ENCODE measurements at regions not wholly inside any gene's neighbourhood (a gene's known extent, or its start where the extent isn't known, plus 50 kb on each side); places are given as distances from the start of the nearest gene placed in this dataset.

DNA sequence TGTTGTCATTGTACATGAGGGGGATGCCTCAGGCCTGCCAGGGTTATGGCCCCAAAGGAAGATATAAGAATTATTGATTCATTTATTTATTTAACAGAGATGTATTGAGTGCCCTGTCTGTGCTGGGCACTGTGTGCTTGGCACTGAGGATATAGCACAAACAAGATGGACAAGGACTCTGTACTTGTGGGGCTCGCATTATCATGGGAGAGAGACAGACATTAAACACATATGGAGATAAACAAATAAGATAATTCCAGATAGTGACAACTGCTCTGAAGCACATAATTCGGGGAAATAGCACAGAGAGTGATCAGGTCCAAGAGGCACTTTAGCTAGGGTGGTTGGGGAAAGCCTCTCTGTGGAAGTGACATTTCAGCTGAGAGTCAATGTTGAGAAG, 119.8 kb upstream of the ARHGAP20 start (continued):
- TF ChIP-seq MYC (IDR thresholded peaks at IDR 0.05; ENCODE audit: insufficient read depth, insufficient read length, insufficient replicate concordance, low read length, severe bottlenecking), result no peak
- TF ChIP-seq, protein P1, sequence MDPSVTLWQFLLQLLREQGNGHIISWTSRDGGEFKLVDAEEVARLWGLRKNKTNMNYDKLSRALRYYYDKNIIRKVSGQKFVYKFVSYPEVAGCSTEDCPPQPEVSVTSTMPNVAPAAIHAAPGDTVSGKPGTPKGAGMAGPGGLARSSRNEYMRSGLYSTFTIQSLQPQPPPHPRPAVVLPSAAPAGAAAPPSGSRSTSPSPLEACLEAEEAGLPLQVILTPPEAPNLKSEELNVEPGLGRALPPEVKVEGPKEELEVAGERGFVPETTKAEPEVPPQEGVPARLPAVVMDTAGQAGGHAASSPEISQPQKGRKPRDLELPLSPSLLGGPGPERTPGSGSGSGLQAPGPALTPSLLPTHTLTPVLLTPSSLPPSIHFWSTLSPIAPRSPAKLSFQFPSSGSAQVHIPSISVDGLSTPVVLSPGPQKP (IDR thresholded peaks at IDR 0.05; ENCODE audit: low read depth, low read length), result no peak
- TF ChIP-seq, protein P2, sequence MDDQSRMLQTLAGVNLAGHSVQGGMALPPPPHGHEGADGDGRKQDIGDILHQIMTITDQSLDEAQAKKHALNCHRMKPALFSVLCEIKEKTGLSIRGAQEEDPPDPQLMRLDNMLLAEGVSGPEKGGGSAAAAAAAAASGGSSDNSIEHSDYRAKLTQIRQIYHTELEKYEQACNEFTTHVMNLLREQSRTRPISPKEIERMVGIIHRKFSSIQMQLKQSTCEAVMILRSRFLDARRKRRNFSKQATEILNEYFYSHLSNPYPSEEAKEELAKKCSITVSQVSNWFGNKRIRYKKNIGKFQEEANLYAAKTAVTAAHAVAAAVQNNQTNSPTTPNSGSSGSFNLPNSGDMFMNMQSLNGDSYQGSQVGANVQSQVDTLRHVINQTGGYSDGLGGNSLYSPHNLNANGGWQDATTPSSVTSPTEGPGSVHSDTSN (IDR thresholded peaks at IDR 0.05; ENCODE audit: insufficient replicate concordance, low read depth, low read length), result no peak
- TF ChIP-seq, protein P3, sequence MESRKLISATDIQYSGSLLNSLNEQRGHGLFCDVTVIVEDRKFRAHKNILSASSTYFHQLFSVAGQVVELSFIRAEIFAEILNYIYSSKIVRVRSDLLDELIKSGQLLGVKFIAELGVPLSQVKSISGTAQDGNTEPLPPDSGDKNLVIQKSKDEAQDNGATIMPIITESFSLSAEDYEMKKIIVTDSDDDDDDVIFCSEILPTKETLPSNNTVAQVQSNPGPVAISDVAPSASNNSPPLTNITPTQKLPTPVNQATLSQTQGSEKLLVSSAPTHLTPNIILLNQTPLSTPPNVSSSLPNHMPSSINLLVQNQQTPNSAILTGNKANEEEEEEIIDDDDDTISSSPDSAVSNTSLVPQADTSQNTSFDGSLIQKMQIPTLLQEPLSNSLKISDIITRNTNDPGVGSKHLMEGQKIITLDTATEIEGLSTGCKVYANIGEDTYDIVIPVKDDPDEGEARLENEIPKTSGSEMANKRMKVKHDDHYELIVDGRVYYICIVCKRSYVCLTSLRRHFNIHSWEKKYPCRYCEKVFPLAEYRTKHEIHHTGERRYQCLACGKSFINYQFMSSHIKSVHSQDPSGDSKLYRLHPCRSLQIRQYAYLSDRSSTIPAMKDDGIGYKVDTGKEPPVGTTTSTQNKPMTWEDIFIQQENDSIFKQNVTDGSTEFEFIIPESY (IDR thresholded peaks at IDR 0.05), result no peak
- TF ChIP-seq IKZF1 (conservative IDR thresholded peaks at IDR 0.05), result no peak
- TF ChIP-seq SP1 (IDR thresholded peaks at IDR 0.05; ENCODE audit: low read depth, low read length), result no peak
- TF ChIP-seq NR2C1 (IDR thresholded peaks at IDR 0.05), result no peak
- no peak for TF ChIP-seq BACH1 (IDR thresholded peaks at IDR 0.05; ENCODE audit: borderline replicate concordance)
- no peak for TF ChIP-seq TAF1 (IDR thresholded peaks at IDR 0.05; ENCODE audit: borderline replicate concordance, low read depth, low read length)

DNA sequence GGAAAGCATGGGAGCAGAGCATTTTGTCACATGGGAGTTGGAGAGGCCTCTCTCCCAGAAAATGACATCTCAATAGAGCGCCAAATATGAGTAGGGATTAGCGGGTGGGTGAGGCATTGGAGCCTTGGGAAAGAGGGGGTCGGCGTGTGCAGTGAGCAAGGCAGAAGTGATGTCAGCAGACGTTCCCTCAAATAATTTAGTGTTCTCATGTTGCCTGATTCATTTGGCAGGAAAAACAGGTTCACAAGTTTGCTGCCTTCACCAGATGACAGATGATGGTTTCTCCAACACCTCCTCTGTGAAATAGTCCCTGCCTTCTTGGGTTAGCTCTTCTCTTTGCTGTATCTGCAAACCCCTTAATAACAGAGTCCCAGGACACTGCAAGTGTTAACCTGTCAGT, 118.5 kb upstream of the ARHGAP20 start:
- Histone ChIP-seq H3K4me1 (ENCODE audit: control insufficient read depth, insufficient read depth, low read length) (no peaks in the 10 kb centered on the region), H3K27me3 (replicated peaks in 1 of 2; ENCODE audit: control insufficient read depth in 2 of 2, insufficient read depth in 2 of 2, low read length in 1 of 2) (no peaks in the 10 kb centered on the region; a peak in 1 of 4 replicates), H3K4me2 (ENCODE audit: control insufficient read depth, insufficient read depth) (no peak overlapping the region), H3K27ac (ENCODE audit: control insufficient read depth, insufficient read depth) (no peak overlapping the region), H3K4me3 (no peak overlapping the region), H3K9ac (ENCODE audit: control insufficient read depth, insufficient read depth, low read length) (no peak overlapping the region), H3K36me3 (ENCODE audit: control insufficient read depth in 2 of 2, insufficient read depth in 2 of 2, low read length in 1 of 2) (no peaks in the 10 kb centered on the region), H2AFZ (ENCODE audit: control insufficient read depth, low read depth, low read length) (no peak overlapping the region), H3K79me2 (ENCODE audit: control insufficient read depth, insufficient read depth, low read length) (no peaks in the 10 kb centered on the region), H3K9me3 (replicated peaks; ENCODE audit: control insufficient read depth, insufficient read depth, low read length) (no peaks in the 10 kb centered on the region), H4K20me1 (ENCODE audit: control insufficient read depth, insufficient read depth) (no peaks in the 10 kb centered on the region)
- 45% methylated on average over 5 of the region's 5 CpGs for WGBS (ENCODE audit: insufficient coverage, insufficient replicate concordance, low lambda C conversion rate, missing lambda C conversion rate)
- DNase-seq (ENCODE audit: low read depth, low spot score) (no peak), ATAC-seq (no peak), FAIRE-seq (no peak)
- RAD21 ChIA-PET (ENCODE audit: unreplicated experiment), result no interaction called here
- CTCF ChIA-PET, result no interaction called here
- POLR2A ChIA-PET, result interaction anchor here (0.6 kb wide), 1 partner anchor 15 kb away, joined by 3 read pairs; no protein-coding TSS in a partner anchor
- SMC1A ChIA-PET (ENCODE audit: uncharacterized antibody, unreplicated experiment), result no interaction called here
- no TSS peak for BruUV-seq (replicated peaks)
- intact Hi-C loops (cut with micrococcal nuclease; ENCODE audit: unreplicated experiment), result no loop called here
- in situ Hi-C loops (cut with MboI), result no loop called here
- TF ChIP-seq NFXL1 (IDR thresholded peaks at IDR 0.05; ENCODE audit: borderline replicate concordance) (no peak), CREB1 (IDR thresholded peaks at IDR 0.05; ENCODE audit: low read depth) (no peak), NFYB (IDR thresholded peaks at IDR 0.05; ENCODE audit: insufficient read depth, low read depth, low read length) (no peak), SUPT20H (IDR thresholded peaks at IDR 0.05; ENCODE audit: borderline replicate concordance, control insufficient read depth, low read depth, low read length) (no peak), EZH2 (IDR thresholded peaks at IDR 0.05; ENCODE audit: borderline replicate concordance, control insufficient read depth, low read depth, low read length) (no peak), ZSCAN29 (IDR thresholded peaks at IDR 0.05) (no peak), MYC (IDR thresholded peaks at IDR 0.05; ENCODE audit: insufficient read depth, insufficient read length, insufficient replicate concordance, low read length, severe bottlenecking) (no peak), SMAD1 (IDR thresholded peaks at IDR 0.05; ENCODE audit: low read depth, partially characterized antibody) (no peak), EED (IDR thresholded peaks at IDR 0.05; ENCODE audit: low read depth) (no peak)

Measured in GM12878 (cell line).